Ovary (tissue), 7 donors: ENCODE measurements at regions not wholly inside any gene's neighbourhood (a gene's known extent, or its start where the extent isn't known, plus 50 kb on each side); places are given as distances from the start of the nearest gene placed in this dataset.

Source experiments
- DNase-seq, 5 donors: peaks; one replicate each; pipeline ENCODE4 v3.0.0-alpha.2; 2019 to 2020
- H3K27ac ChIP-seq, 2 donors: fragments of 200-600 bp; one replicate each; pipeline versions ENCODE4 v1.5.1 to v1.8.0; 2019 to 2022
- H3K27me3 ChIP-seq: fragments of 200-600 bp; one replicate; pipeline ENCODE4 v1.8.0; 2022
- H3K36me3 ChIP-seq: fragments of 200-600 bp; sonication (generic); one replicate; pipeline ENCODE4 v1.5.1; 2019
- H3K4me1 ChIP-seq: one replicate; pipeline ENCODE4 v1.8.1; 2013; ENCODE audit warnings: mild to moderate bottlenecking, moderate library complexity; ENCODE audit not compliant: insufficient read depth
- H3K4me3 ChIP-seq: fragments of 200-600 bp; sonication (generic); one replicate; pipeline ENCODE4 v1.5.1; 2017
- H3K9me3 ChIP-seq, 2 donors: fragments of 200-600 bp in 1 of 2; sonication (generic) in 1 of 2; one replicate each; pipeline versions ENCODE4 v1.5.1 to v1.8.1; 2013 to 2019; ENCODE audit warnings: mild to moderate bottlenecking in 1 of 2, moderate library complexity in 1 of 2
- CTCF ChIP-seq, 3 donors: fragments of 450-650 bp in 2 of 3; fragments of 200-600 bp in 1 of 3; IDR thresholded peaks; one replicate each; pipeline versions ENCODE4 v1.5.1 to v1.8.0; 2016 to 2022; ENCODE audit warnings: antibody characterized with exemption in 3 of 3, mild to moderate bottlenecking in 1 of 3
- EP300 ChIP-seq: sonication (generic); formaldehyde crosslinking; IDR thresholded peaks from one replicate; pipeline ENCODE4 v1.6.1; 2017; ENCODE audit warnings: antibody characterized with exemption
- POLR2A ChIP-seq: fragments of 450-650 bp; IDR thresholded peaks from one replicate; pipeline ENCODE4 v1.6.1; 2017; ENCODE audit warnings: antibody characterized with exemption, mild to moderate bottlenecking, moderate library complexity
- WGBS, 3 donors: extraction: QIAGEN DNeasy Blood & Tissue Kit in 1 of 3; methylation state at CpG; one replicate each; pipeline versions ENCODE4 v1.1.5 to v1.1.7; 2013 to 2017; 5-methylcytosine and 5-hydroxymethylcytosine counted together
- intact Hi-C, 4 donors: fragments of 100-400 bp; cut with DNase I; formaldehyde crosslinking; loops; one replicate each; pipeline versions ENCODE4 v1.11.0 to v1.15.1; 2022 to 2023
- donor health status: DM: no; HTN: no; CAD: no; lungs with moderate emphysema.
- donor health status: DM: no; HTN: no; CAD: no.
- donor health status: Bipolar disorder and iron deficiency.
- donor health status: DM: no; HTN: no; CAD: no.
- donor health status: DM: yes; HTN: yes; CAD: no.

GRCh38 chr1:23617084-23617521, 57.8 kb upstream of the ID3 start:
- Histone ChIP-seq H3K4me3 (no peak overlapping the region), H3K4me1 (no peaks in the 10 kb centered on the region), H3K27ac (no peak overlapping the region), H3K36me3 (no peaks in the 10 kb centered on the region), H3K27me3 (no peaks in the 10 kb centered on the region), H3K9me3 (no peaks in the 10 kb centered on the region)
- WGBS, 3 donors, result 62 to 73% (median 65%) methylated on average over 8 of the region's 8 CpGs
- DNase-seq, result no peak
- TF ChIP-seq CTCF (IDR thresholded peaks at IDR 0.05) (no peak), EP300 (no peak), POLR2A (no peak)
- intact Hi-C loops, result no loop called here

- no peak for DNase-seq
- 91 to 97% (median 94%) methylated on average over 5 of the region's 5 CpGs for WGBS, 3 donors
- H3K36me3 ChIP-seq, result no peaks in the 10 kb centered on the region
- TF ChIP-seq CTCF (IDR thresholded peaks at IDR 0.05) (no peak), POLR2A (no peak), EP300 (no peak)
- no peaks in the 10 kb centered on the region for H3K4me1 ChIP-seq
- no peak overlapping the region for H3K4me3 ChIP-seq
- no peak overlapping the region for H3K27ac ChIP-seq
- intact Hi-C loops, result no loop called here
- no peaks in the 10 kb centered on the region for H3K9me3 ChIP-seq
- no peaks in the 10 kb centered on the region for H3K27me3 ChIP-seq
Measured at GRCh38 chr1:23616292-23616824, 57.1 kb upstream of the ID3 start.

GRCh38 chr1:23615852-23616251, 56.6 kb upstream of the ID3 start:
- Histone ChIP-seq H3K4me1 (no peaks in the 10 kb centered on the region), H3K27ac (no peak overlapping the region), H3K4me3 (no peak overlapping the region), H3K27me3 (no peaks in the 10 kb centered on the region), H3K9me3 (no peaks in the 10 kb centered on the region), H3K36me3 (no peaks in the 10 kb centered on the region)
- no peak for DNase-seq
- intact Hi-C loops, result no loop called here
- WGBS, 3 donors, result 67 to 79% (median 71%) methylated on average over 3 of the region's 3 CpGs
- TF ChIP-seq POLR2A (no peak), EP300 (no peak), CTCF (IDR thresholded peaks at IDR 0.05) (no peak)

DNA sequence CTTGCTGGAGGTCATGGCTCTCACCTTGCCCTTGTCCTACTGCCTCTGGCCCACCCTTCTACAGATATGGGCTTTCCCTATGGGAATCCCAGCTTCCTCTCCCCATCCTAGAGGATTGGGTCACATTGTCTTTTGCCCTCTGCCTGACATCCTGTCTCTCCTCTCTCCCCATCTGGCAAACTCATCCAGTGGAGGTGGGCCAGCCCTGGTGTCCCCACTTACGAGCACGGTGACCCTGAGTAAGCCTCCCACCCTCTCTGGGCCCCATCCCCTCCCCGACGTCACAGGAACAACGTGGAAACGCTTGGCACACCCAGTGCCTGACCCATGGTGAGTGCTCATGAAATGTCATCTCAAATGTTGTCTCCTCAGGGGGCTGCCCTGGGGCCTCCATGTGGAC, 56.1 kb upstream of the ID3 start:
- no peaks in the 10 kb centered on the region for H3K9me3 ChIP-seq
- 48 to 49% (median 48%) methylated on average over 6 of the region's 6 CpGs for WGBS, 3 donors

More for the DNA sequence above, 56.1 kb upstream of the ID3 start:
- Histone ChIP-seq H3K36me3 (no peaks in the 10 kb centered on the region), H3K4me1 (no peaks in the 10 kb centered on the region), H3K4me3 (no peak overlapping the region), H3K27me3 (no peaks in the 10 kb centered on the region), H3K27ac (no peak overlapping the region)
- no peak for DNase-seq
- TF ChIP-seq CTCF (IDR thresholded peaks at IDR 0.05), result no peak
- no peak for TF ChIP-seq POLR2A
- TF ChIP-seq EP300, result no peak
- intact Hi-C loops, result no loop called here
